Urothelium cell line (cell line): ENCODE measurements at regions not wholly inside any gene's neighbourhood (a gene's known extent, or its start where the extent isn't known, plus 50 kb on each side); places are given as distances from the start of the nearest gene placed in this dataset.
"Not testable (repeated sequence)": the region's sequence is repeated elsewhere in the genome, so short reads cannot be mapped to it uniquely, and the experiment has no call there.

ENCODE experiments used
- DNase-seq: peaks from one replicate; pipeline ENCODE4 v3.0.0; 2011; ENCODE audit warnings: low spot score, mixed read lengths
- FAIRE-seq: peaks from 2 replicates; lab custom pipeline; 2011; peaks lifted over from hg19 to GRCh38; lab: Jason Lieb, UNC

GRCh38 chr15:96629511-96629910, 299.0 kb downstream of the NR2F2 start:
- no peak for FAIRE-seq
- DNase-seq, result no peak

- DNase-seq, result no peak
- FAIRE-seq, result no peak
These were observed 308.3 kb downstream of the NR2F2 start for GRCh38 chr15:96638793-96639192.

DNA sequence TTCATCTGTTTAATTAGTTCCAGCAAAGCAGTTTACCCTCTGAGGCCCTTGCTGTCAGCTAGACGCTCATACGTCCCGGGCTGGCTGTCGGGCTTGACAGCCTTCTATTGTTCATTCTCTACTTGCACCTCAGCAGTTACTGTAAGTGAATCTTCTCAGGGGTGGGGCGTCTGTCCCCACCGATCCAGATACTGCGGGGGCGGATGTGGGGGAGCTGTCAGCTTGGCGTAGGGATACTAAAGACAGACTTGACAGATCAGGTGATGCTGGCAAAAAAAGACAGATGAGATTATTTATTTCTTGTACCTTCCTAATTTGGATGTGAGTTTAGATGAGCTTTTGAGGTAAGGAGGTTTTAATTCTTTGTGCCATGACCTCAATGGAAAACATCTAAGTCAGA, 315.3 kb downstream of the NR2F2 start:
- FAIRE-seq (no peak), DNase-seq (no peak)

- DNase-seq (no peak), FAIRE-seq (no peak)
These were observed 318.4 kb downstream of the NR2F2 start for GRCh38 chr15:96648866-96649265.

- DNase-seq (no peak), FAIRE-seq (no peak)
These were observed 326.6 kb downstream of the NR2F2 start for GRCh38 chr15:96657096-96657495.

- not testable (repeated sequence) for DNase-seq, FAIRE-seq
These were observed 336.5 kb downstream of the NR2F2 start for GRCh38 chr15:96666979-96667378.

DNA sequence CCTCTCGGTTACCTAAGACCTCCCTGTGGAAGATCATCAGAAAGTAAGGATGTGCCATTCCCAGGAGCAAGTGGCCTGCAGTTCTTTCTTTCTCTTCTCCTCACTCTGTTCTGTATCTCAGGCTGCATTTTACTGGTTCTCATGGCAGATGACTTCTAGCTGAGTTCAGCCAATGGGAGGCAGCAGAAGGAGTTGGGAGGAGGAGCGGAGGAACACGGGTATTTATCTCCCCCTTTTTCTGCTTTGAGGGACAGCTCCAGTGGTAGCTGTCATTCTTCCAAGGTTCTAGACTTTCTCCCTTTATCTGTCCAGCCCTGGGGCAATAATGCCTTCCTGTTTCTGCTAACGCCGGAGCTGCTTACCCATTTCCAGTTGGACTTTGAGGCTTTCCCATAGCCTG, 339.9 kb downstream of the NR2F2 start:
- DNase-seq (no peak), FAIRE-seq (no peak)

DNA sequence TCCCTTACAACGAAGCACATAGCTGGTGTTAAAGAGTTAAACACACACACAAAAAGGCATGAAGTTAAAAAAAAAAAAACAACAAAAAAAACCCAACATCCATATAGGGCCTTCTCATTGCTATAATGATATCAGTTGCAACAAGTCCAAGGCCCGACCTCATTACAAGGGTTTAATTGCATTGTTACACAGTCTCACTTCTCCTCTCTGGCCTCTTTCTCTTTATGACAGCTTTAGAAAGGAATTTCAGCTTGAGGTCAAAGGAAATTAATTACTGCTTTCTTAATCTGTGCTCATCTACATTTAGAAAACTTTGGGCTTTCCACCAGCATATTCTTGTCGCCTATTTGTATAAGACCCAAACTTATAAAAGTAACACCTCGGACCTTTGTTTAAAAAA, 342.1 kb downstream of the NR2F2 start:
- DNase-seq, result no peak

GRCh38 chr15:96678386-96678785, 347.9 kb downstream of the NR2F2 start:
- FAIRE-seq, result no peak

More for the DNA sequence above, 342.1 kb downstream of the NR2F2 start:
- FAIRE-seq, result no peak

GRCh38 chr15:96687388-96688107, 357.0 kb downstream of the NR2F2 start:
- DNase-seq (no peak), FAIRE-seq (no peak)

More at GRCh38 chr15:96678386-96678785, 347.9 kb downstream of the NR2F2 start:
- no peak for DNase-seq

DNA sequence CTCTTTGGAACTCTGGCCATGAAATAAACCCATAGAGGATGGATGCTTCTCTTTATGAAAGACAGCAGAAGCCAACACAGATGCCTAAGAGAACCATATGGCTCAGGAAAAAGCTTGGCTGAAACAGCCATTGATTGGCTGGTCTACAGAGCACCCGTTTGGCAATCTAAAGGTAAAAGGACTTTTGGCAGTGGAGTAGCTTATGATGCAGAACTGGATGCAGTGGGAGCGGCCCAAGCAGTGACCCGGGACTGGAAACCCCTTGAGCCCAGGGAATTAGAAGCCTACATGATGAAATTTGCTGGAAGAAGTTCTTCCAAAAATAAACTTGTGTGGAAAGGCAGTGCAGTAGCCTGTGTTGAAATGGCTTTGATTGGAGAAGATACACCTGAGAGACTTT, 360.2 kb downstream of the NR2F2 start:
- DNase-seq, result no peak
- no peak for FAIRE-seq

DNA sequence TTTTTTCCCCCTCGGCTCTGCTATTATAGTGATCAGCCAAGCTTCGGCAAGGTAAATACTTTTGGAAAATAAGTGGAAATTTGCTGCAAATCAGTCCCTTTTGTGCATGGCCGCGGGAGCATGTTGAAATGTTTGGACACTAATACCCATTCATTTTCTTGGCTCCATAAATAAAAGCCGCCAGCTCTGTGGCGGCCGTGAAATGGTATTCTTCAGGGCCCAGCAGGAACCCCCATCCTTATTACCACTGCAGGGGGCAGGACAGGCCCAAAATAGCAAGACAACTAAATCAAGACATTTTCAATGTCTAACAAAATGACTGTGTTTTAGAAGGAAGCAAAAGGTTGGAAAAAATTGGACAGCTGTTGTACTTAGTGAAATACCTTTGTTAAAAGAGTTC, 362.3 kb downstream of the NR2F2 start:
- no peak for FAIRE-seq
- DNase-seq, result no peak

- FAIRE-seq (no peak), DNase-seq (no peak)
These were observed 363.0 kb downstream of the NR2F2 start for GRCh38 chr15:96693515-96693914.

DNA sequence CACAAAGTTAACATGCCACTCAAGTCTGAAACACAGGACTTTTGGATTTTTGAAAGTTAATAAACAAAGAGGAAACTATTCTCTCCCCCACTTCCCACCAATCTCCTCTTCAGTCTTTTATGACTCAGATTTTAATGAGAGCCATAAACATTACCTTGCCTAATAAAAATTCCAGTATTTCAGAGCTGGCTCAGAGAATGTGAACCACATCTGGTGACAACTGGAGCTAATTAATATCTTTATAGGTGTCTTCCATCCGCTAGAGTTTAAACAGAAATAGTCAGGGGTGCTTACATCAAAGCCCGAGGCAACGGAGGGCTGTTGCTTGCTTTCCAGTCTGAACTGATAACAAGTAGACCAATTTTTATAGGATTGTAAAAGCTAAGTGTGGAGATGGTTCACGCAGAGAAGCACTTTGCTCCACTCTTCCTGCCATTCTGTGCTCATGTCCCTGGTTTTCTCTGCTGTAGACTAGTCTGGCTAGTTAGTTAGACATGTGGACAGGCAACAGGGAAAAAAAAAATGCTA, 363.6 kb downstream of the NR2F2 start:
- FAIRE-seq, result no peak
- peak; percentile 33 for DNase-seq

GRCh38 chr15:96695426-96695825, 364.9 kb downstream of the NR2F2 start:
- no peak for FAIRE-seq
- DNase-seq, result no peak

DNA sequence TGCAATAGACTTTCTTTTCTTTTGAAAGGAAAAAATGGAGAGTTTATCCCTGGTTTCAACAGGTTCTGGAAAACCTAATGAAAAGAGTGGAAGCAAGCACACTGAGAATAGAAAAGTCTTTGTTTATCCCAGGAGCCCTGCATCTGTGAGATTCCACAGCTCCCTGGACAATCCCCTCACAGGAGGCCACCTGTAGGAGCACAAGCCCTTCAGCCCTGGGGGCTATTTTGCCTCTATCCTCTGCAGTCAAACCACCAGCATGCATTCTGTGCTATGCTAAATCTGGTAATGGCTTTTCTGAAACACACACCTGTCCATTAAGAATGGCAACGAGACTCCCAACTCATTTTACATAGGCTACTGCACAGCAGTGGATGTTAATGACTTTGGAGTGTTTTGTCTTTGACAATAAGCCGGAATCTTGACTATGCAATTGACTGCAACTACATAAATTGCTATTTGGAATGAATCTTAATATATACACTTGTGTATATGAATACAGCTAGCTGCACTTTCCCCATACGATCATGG, 369.4 kb downstream of the NR2F2 start:
- FAIRE-seq (no peak), DNase-seq (no peak)

- DNase-seq, result no peak
- no peak for FAIRE-seq
These were observed 370.1 kb downstream of the NR2F2 start for GRCh38 chr15:96700555-96700954.

GRCh38 chr15:96701443-96701842, 370.9 kb downstream of the NR2F2 start:
- FAIRE-seq, result no peak

GRCh38 chr15:96701877-96702276, 371.4 kb downstream of the NR2F2 start:
- DNase-seq (no peak), FAIRE-seq (no peak)

More at GRCh38 chr15:96701443-96701842, 370.9 kb downstream of the NR2F2 start:
- no peak for DNase-seq

- no peak for FAIRE-seq
- DNase-seq, result no peak
These were observed 372.1 kb downstream of the NR2F2 start for GRCh38 chr15:96702589-96702988.

DNA sequence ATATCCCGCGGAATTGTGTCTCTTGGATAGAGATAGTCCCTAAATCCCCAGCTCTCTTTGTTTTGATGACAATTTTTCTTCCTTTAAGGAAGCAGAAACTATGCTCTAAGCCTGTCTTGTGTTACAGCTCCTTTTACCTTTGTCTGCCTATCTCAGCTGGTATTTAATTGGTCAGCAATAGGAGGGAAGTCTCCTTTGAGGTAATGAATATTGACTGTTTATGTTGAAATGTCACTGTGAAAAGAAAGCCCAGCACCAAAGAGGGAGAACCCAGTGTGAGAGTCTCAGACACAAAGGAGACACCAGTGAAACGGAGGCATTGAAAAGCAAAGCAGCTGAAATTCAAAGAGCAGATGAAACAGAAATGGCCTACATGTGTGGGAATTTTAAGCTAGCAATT, 372.6 kb downstream of the NR2F2 start:
- DNase-seq (no peak), FAIRE-seq (no peak)

- FAIRE-seq, result no peak
These were observed 373.5 kb downstream of the NR2F2 start for GRCh38 chr15:96703794-96704550.

More at GRCh38 chr15:96703794-96704550, 373.5 kb downstream of the NR2F2 start:
- no peak for DNase-seq
